H9 (cell line): ENCODE measurements at regions not wholly inside any gene's neighbourhood (a gene's known extent, or its start where the extent isn't known, plus 50 kb on each side); places are given as distances from the start of the nearest gene placed in this dataset.
"Not testable (repeated sequence)": the region's sequence is repeated elsewhere in the genome, so short reads cannot be mapped to it uniquely, and the experiment has no call there.

Experiments
- DNase-seq: peaks from one replicate; pipeline ENCODE4 v3.0.0-alpha.2; 2017
- H2AFZ ChIP-seq: one replicate; pipeline ENCODE4 v1.6.1; 2013; ENCODE audit warnings: mild to moderate bottlenecking, low read length, control low read depth, moderate library complexity
- H2AK5ac ChIP-seq: 2 replicates; pipeline ENCODE4 v1.6.1; 2013; ENCODE audit warnings: low read length, control low read depth, mixed read lengths; ENCODE audit not compliant: insufficient read length
- H2BK120ac ChIP-seq: one replicate; pipeline ENCODE4 v1.6.1; 2013; ENCODE audit warnings: low read depth, mild to moderate bottlenecking, low read length, control low read depth, inconsistent platforms; ENCODE audit not compliant: poor library complexity, severe bottlenecking
- H2BK12ac ChIP-seq: 2 replicates; pipeline ENCODE4 v1.6.1; 2013; ENCODE audit warnings: low read length, control low read depth, mixed read lengths, low read depth; ENCODE audit not compliant: insufficient read length
- H2BK15ac ChIP-seq: 2 replicates; pipeline ENCODE4 v1.6.1; 2013; ENCODE audit warnings: low read depth, low read length, control low read depth
- H2BK20ac ChIP-seq: one replicate; pipeline ENCODE4 v1.6.1; 2013; ENCODE audit warnings: low read depth, mild to moderate bottlenecking, low read length, control low read depth, inconsistent platforms; ENCODE audit not compliant: poor library complexity, severe bottlenecking
- H2BK5ac ChIP-seq: 2 replicates; pipeline ENCODE4 v1.6.1; 2013; ENCODE audit warnings: low read length, control low read depth, mixed read lengths; ENCODE audit not compliant: insufficient read length
- H3K14ac ChIP-seq: 2 replicates; pipeline ENCODE4 v1.6.1; 2013; ENCODE audit warnings: low read length, control low read depth; ENCODE audit not compliant: insufficient read depth
- H3K18ac ChIP-seq: 2 replicates; pipeline ENCODE4 v1.6.1; 2013; ENCODE audit warnings: low read depth, mild to moderate bottlenecking, mixed read lengths, low read length, control low read depth; ENCODE audit not compliant: insufficient read length
- H3K23ac ChIP-seq: 2 replicates; pipeline ENCODE4 v1.6.1; 2013; ENCODE audit warnings: low read length, control low read depth, mixed read lengths, low read depth; ENCODE audit not compliant: insufficient read length
- H3K23me2 ChIP-seq: 2 replicates; pipeline ENCODE4 v1.6.1; 2013; ENCODE audit warnings: low read depth, mild to moderate bottlenecking, mixed read lengths, low read length, control low read depth; ENCODE audit not compliant: insufficient read length, poor library complexity, severe bottlenecking
- H3K27ac ChIP-seq: 2 replicates; pipeline ENCODE4 v1.5.1; 2013; ENCODE audit warnings: low read length, control low read depth, mixed read lengths, low read depth; ENCODE audit not compliant: insufficient read length
- H3K27me3 ChIP-seq: 2 replicates; pipeline ENCODE4 v1.6.1; 2013; ENCODE audit warnings: low read length, control low read depth, inconsistent platforms; ENCODE audit not compliant: insufficient read depth
- H3K4ac ChIP-seq: 2 replicates; pipeline ENCODE4 v1.6.1; 2013; ENCODE audit warnings: low read depth, mild to moderate bottlenecking, control low read depth, inconsistent platforms, low read length, moderate library complexity
- H3K4me1 ChIP-seq: 2 replicates; pipeline ENCODE4 v1.6.1; 2013; ENCODE audit warnings: low read length, control low read depth, inconsistent platforms; ENCODE audit not compliant: insufficient read depth
- H3K4me2 ChIP-seq: 2 replicates; pipeline ENCODE4 v1.6.1; 2013; ENCODE audit warnings: low read length, control low read depth, mixed read lengths; ENCODE audit not compliant: insufficient read length, insufficient read depth
- H3K56ac ChIP-seq: 2 replicates; pipeline ENCODE4 v1.6.1; 2013; ENCODE audit warnings: low read depth, mild to moderate bottlenecking, mixed read lengths, low read length, control low read depth; ENCODE audit not compliant: insufficient read length
- H3K79me1 ChIP-seq: 2 replicates; pipeline ENCODE4 v1.6.1; 2013; ENCODE audit warnings: low read depth, mild to moderate bottlenecking, moderate library complexity, low read length, control low read depth, inconsistent platforms; ENCODE audit not compliant: insufficient read depth, poor library complexity, severe bottlenecking
- H3K79me2 ChIP-seq: 2 replicates; pipeline ENCODE4 v1.6.1; 2013; ENCODE audit warnings: low read length, control low read depth, inconsistent platforms; ENCODE audit not compliant: insufficient read depth
- H3K9ac ChIP-seq: 2 replicates; pipeline ENCODE4 v1.6.1; 2013; ENCODE audit warnings: low read length, control low read depth, mixed read lengths; ENCODE audit not compliant: insufficient read length; ENCODE audit errors: extremely low read depth
- H3K9me3 ChIP-seq: one replicate; pipeline ENCODE4 v1.6.1; 2013; ENCODE audit warnings: low read depth, low read length, inconsistent platforms; ENCODE audit not compliant: control insufficient read depth
- H3T11ph ChIP-seq: one replicate; pipeline ENCODE4 v1.6.1; 2013; ENCODE audit warnings: mild to moderate bottlenecking, low read length, control low read depth, inconsistent platforms
- H4K20me1 ChIP-seq: one replicate; pipeline ENCODE4 v1.6.1; 2013; ENCODE audit not compliant: control insufficient read depth, insufficient read length, insufficient read depth
- H4K5ac ChIP-seq: 2 replicates; pipeline ENCODE4 v1.6.1; 2013; ENCODE audit warnings: low read depth, mild to moderate bottlenecking, mixed read lengths, low read length, control low read depth; ENCODE audit not compliant: insufficient read length
- H4K8ac ChIP-seq: replicated peaks from 2 replicates; pipeline ENCODE4 v1.6.1; 2013; ENCODE audit warnings: low read length, control low read depth, mixed read lengths, low read depth; ENCODE audit not compliant: insufficient read length
- H4K91ac ChIP-seq: 2 replicates; pipeline ENCODE4 v1.6.1; 2013; ENCODE audit warnings: low read depth, mild to moderate bottlenecking, moderate library complexity, mixed read lengths, low read length, control low read depth; ENCODE audit not compliant: insufficient read length
- H3K27ac Mint-ChIP-seq, 3 experiments: 2 replicates in 2 of 3; 3 replicates in 1 of 3; pipeline ENCODE4 v1.8.0; 2020 to 2021; ENCODE audit warnings: mixed read lengths in 3 of 3, mild to moderate bottlenecking in 1 of 3, moderate library complexity in 1 of 3
- H3K27me3 Mint-ChIP-seq: 2 replicates; pipeline ENCODE4 v1.8.0; 2021; ENCODE audit warnings: low read depth, mild to moderate bottlenecking, moderate library complexity, mixed read lengths
- H3K36me3 Mint-ChIP-seq, 3 experiments: 2 replicates in 2 of 3; 3 replicates in 1 of 3; pipeline ENCODE4 v1.8.0; 2020 to 2021; ENCODE audit warnings: low read depth in 3 of 3, mixed read lengths in 3 of 3; ENCODE audit not compliant: insufficient read depth in 1 of 3
- H3K4me1 Mint-ChIP-seq, 2 experiments: 2 replicates each; pipeline ENCODE4 v1.8.0; 2020; ENCODE audit warnings: mixed read lengths in 2 of 2
- H3K4me3 Mint-ChIP-seq, 2 experiments: 2 replicates in 1 of 2; 3 replicates in 1 of 2; pipeline ENCODE4 v1.8.0; 2020 to 2021; ENCODE audit warnings: mild to moderate bottlenecking in 2 of 2, mixed read lengths in 2 of 2, moderate library complexity in 1 of 2
- H3K9me3 Mint-ChIP-seq, 2 experiments: 2 replicates in 1 of 2; 3 replicates in 1 of 2; pipeline ENCODE4 v1.8.0; 2020; ENCODE audit warnings: mild to moderate bottlenecking in 2 of 2, mixed read lengths in 2 of 2, moderate library complexity in 1 of 2
- CTCF ChIP-seq: fragments of 200-600 bp; sonication (generic); conservative IDR thresholded peaks from 3 replicates; pipeline ENCODE4 v1.8.0; 2021; ENCODE audit warnings: antibody characterized with exemption, mild to moderate bottlenecking
- WGBS: extraction: QIAGEN DNeasy Blood & Tissue Kit; methylation state at CpG from one replicate; pipeline ENCODE4 v1.1.7; 2013; ENCODE audit warnings: missing lambda C conversion rate, low lambda C conversion rate, mixed read lengths; ENCODE audit not compliant: insufficient read length; ENCODE audit errors: extremely low coverage; 5-methylcytosine and 5-hydroxymethylcytosine counted together

- Histone ChIP-seq H3K27ac (no peak overlapping the region), H2BK12ac (no peak overlapping the region), H3K56ac (no peak overlapping the region), H3K79me1 (no peaks in the 10 kb centered on the region), H2BK120ac (no peak overlapping the region), H3K27me3 (no peaks in the 10 kb centered on the region), H2BK5ac (no peak overlapping the region), H3K4ac (no peak overlapping the region), H3T11ph (no peak overlapping the region), H3K9me3 (no peaks in the 10 kb centered on the region), H4K91ac (no peak overlapping the region), H3K18ac (no peak overlapping the region), H4K20me1 (no peaks in the 10 kb centered on the region), H4K8ac (no peak overlapping the region), H3K79me2 (no peaks in the 10 kb centered on the region), H3K14ac (no peak overlapping the region), H2BK15ac (no peak overlapping the region), H4K5ac (no peak overlapping the region), H3K23ac (no peak overlapping the region), H3K4me2 (no peak overlapping the region), H2BK20ac (no peak overlapping the region), H3K4me1 (no peaks in the 10 kb centered on the region), H3K9ac (no peak overlapping the region), H2AFZ (no peak overlapping the region), H2AK5ac (no peak overlapping the region), H3K23me2 (no peaks in the 10 kb centered on the region)
- H3K9me3 Mint-ChIP-seq = peaks cover 21% of the 10 kb centered on the region in 2 experiments
- no peak overlapping the region for H3K27ac Mint-ChIP-seq
- no peak overlapping the region for H3K4me3 Mint-ChIP-seq
- peaks cover 0 to 4% of the 10 kb centered on the region in 2 experiments; a peak in 2 of 4 replicates for H3K4me1 Mint-ChIP-seq
- H3K36me3 Mint-ChIP-seq = peaks cover 8 to 27% (median 16%) of the 10 kb centered on the region in 3 experiments; a peak in 6 of 7 replicates
- no peaks in the 10 kb centered on the region for H3K27me3 Mint-ChIP-seq
- no peak for DNase-seq
- TF ChIP-seq CTCF = no peak
- no CpG with 5 or more reads among the region's 3 CpGs for WGBS
These were observed 641.8 kb upstream of the MEF2C start for GRCh38 chr5:89524785-89525184.

- not testable (repeated sequence) for H3K4me3 Mint-ChIP-seq, H3K4me1 Mint-ChIP-seq, H3K79me2 ChIP-seq, H2BK120ac ChIP-seq, H3K27me3 ChIP-seq, H3K79me1 ChIP-seq, H2BK12ac ChIP-seq, H2BK20ac ChIP-seq, H3K23me2 ChIP-seq, H3K9me3 ChIP-seq, H3K18ac ChIP-seq, H3K27ac Mint-ChIP-seq, H3K23ac ChIP-seq, H3K4ac ChIP-seq, H3K4me2 ChIP-seq, H2AFZ ChIP-seq, H4K8ac ChIP-seq, H4K91ac ChIP-seq, H4K20me1 ChIP-seq, H3K27me3 Mint-ChIP-seq, H3K56ac ChIP-seq, H3K4me1 ChIP-seq, H2BK5ac ChIP-seq, H3T11ph ChIP-seq, H3K9ac ChIP-seq, H2AK5ac ChIP-seq, H4K5ac ChIP-seq, DNase-seq, H3K27ac ChIP-seq, H3K14ac ChIP-seq, H2BK15ac ChIP-seq
- H3K9me3 Mint-ChIP-seq = peaks cover 21% of the 10 kb centered on the region in 2 experiments
- H3K36me3 Mint-ChIP-seq = peaks cover 8 to 27% (median 16%) of the 10 kb centered on the region in 3 experiments; a peak in 6 of 7 replicates
These were observed 640.9 kb upstream of the MEF2C start for GRCh38 chr5:89523867-89524266.
